ENCODE measurements at regions not wholly inside any gene's neighbourhood (a gene's known extent, or its start where the extent isn't known, plus 50 kb on each side); places are given as distances from the start of the nearest gene placed in this dataset.

- WGBS (ENCODE audit: insufficient coverage): 93% methylated on average over 2 of the region's 2 CpGs
- no peaks in the 10 kb centered on the region for H3K27me3 Mint-ChIP-seq
Measured at GRCh38 chr4:36675436-36675835, 394.0 kb downstream of the DTHD1 start.

More at GRCh38 chr4:36675436-36675835, 394.0 kb downstream of the DTHD1 start:
- no peak overlapping the region for H3K4me3 ChIP-seq (ENCODE audit: control extremely low read depth in 1 of 5, extremely low read depth in 1 of 5, insufficient read depth in 1 of 5, low read depth in 2 of 5, low read length in 4 of 5)
- H3K9ac ChIP-seq (ENCODE audit: low read length): no peak overlapping the region
- TF ChIP-seq EZH2 (IDR thresholded peaks at IDR 0.05; ENCODE audit: borderline replicate concordance, insufficient read depth, low read depth, low read length, poor library complexity, severe bottlenecking): no peak
- TF ChIP-seq CTCF (IDR thresholded peaks at IDR 0.05): no peak
- no peaks in the 10 kb centered on the region for H3K36me3 ChIP-seq (replicated peaks in 1 of 2; ENCODE audit: control extremely low read depth in 1 of 2, control insufficient read depth in 1 of 2, extremely low read depth in 1 of 2, insufficient read depth in 2 of 2, low read length in 1 of 2)
- no peaks in the 10 kb centered on the region for H3K27me3 ChIP-seq (replicated peaks in 1 of 4; ENCODE audit: control extremely low read depth in 1 of 4, control insufficient read depth in 3 of 4, insufficient read depth in 4 of 4, low read length in 3 of 4)
- intact Hi-C loops (cut with micrococcal nuclease): no loop called here
- no peaks in the 10 kb centered on the region for H3K4me1 Mint-ChIP-seq
- no peaks in the 10 kb centered on the region for H3K79me2 ChIP-seq (ENCODE audit: control insufficient read depth, insufficient read depth, low read length)
- no peaks in the 10 kb centered on the region for H4K20me1 ChIP-seq (ENCODE audit: control insufficient read depth, insufficient read depth, low read length, poor library complexity, severe bottlenecking)
- DNase-seq (no peak), ATAC-seq (ENCODE audit: low read depth) (no peak)
- no peaks in the 10 kb centered on the region for H3K9me3 ChIP-seq (ENCODE audit: control extremely low read depth in 1 of 3, control insufficient read depth in 2 of 3, insufficient read depth in 1 of 3, low read length in 2 of 3)
- H2AFZ ChIP-seq (ENCODE audit: insufficient read depth, low read depth, low read length, poor library complexity, severe bottlenecking): no peak overlapping the region
- no peak overlapping the region for H3K4me2 ChIP-seq (replicated peaks; ENCODE audit: low read depth, low read length, poor library complexity, severe bottlenecking)
- H3K27ac ChIP-seq (ENCODE audit: low read length in 2 of 2): no peak overlapping the region
- H3K4me3 Mint-ChIP-seq: no peak overlapping the region
- H3K4me1 ChIP-seq (ENCODE audit: control insufficient read depth in 2 of 2, insufficient read depth in 2 of 2, low read length in 2 of 2): no peaks in the 10 kb centered on the region
- ChIA-PET CTCF (no interaction called here), POLR2A (no interaction called here)
- no peaks in the 10 kb centered on the region for H3K9me3 Mint-ChIP-seq (ENCODE audit: insufficient read depth)
- H3K27ac Mint-ChIP-seq: no peak overlapping the region

All from B cell (primary cell).